B cell (primary cell): ENCODE measurements at regions not wholly inside any gene's neighbourhood (a gene's known extent, or its start where the extent isn't known, plus 50 kb on each side); places are given as distances from the start of the nearest gene placed in this dataset.
A peak's percentile ranks its signal among the peaks of the same experiment; 100 is the strongest.

Source experiments
- ATAC-seq: fragments of 200-7000 bp; cut with Tn5 transposase; one replicate; pipeline ENCODE4 v1.10.0; 2021; ENCODE audit warnings: low read depth, mild to moderate bottlenecking, moderate number of reproducible peaks, moderate library complexity
- CTCF ChIA-PET: fragments of 350-600 bp; sonication (Branson Sonifier 250); formaldehyde crosslinking; loops from one replicate; lab custom pipeline; 2021; ENCODE audit warnings: antibody characterized with exemption, inconsistent platforms; lab: Charles Lee
- POLR2A ChIA-PET: fragments of 350-600 bp; sonication (Branson Sonifier 250); formaldehyde crosslinking; loops from one replicate; lab custom pipeline; 2021; ENCODE audit warnings: antibody characterized with exemption; lab: Charles Lee
- DNase-seq: peaks from one replicate; pipeline ENCODE4 v3.0.0; 2013
- H2AFZ ChIP-seq: 2 replicates; pipeline ENCODE4 v1.6.1; 2012; ENCODE audit warnings: mild to moderate bottlenecking, low read depth, low read length; ENCODE audit not compliant: insufficient read depth, poor library complexity, severe bottlenecking
- H3K27ac ChIP-seq, 2 donors: 1 replicate in 1 of 2; 2 replicates in 1 of 2; pipeline ENCODE4 v1.5.1; 2012 to 2013; ENCODE audit warnings: low read length in 2 of 2, mild to moderate bottlenecking in 2 of 2, moderate library complexity in 1 of 2
- H3K27me3 ChIP-seq, 4 experiments: fragments of 200-600 bp in 1 of 4; sonication (generic) in 1 of 4; replicated peaks in 1 of 4; 1 replicate in 2 of 4; 2 replicates in 2 of 4; pipeline versions ENCODE4 v1.6.1 to v1.7.0; 2013 to 2016; ENCODE audit warnings: low read length in 3 of 4, mild to moderate bottlenecking in 2 of 4, mixed read lengths in 1 of 4, moderate library complexity in 1 of 4; ENCODE audit not compliant: insufficient read depth in 4 of 4, control insufficient read depth in 3 of 4; ENCODE audit errors: control extremely low read depth in 1 of 4
- H3K36me3 ChIP-seq, 2 experiments: replicated peaks in 1 of 2; 1 replicate in 1 of 2; 2 replicates in 1 of 2; pipeline versions ENCODE4 v1.6.1 to v1.7.1; 2013; ENCODE audit warnings: low read length in 1 of 2; ENCODE audit not compliant: insufficient read depth in 2 of 2, control insufficient read depth in 1 of 2; ENCODE audit errors: control extremely low read depth in 1 of 2, extremely low read depth in 1 of 2
- H3K4me1 ChIP-seq, 2 donors: fragments of 200-600 bp in 1 of 2; sonication (generic) in 1 of 2; 1 replicate in 1 of 2; 2 replicates in 1 of 2; pipeline versions ENCODE4 v1.5.1 to v1.6.1; 2013 to 2017; ENCODE audit warnings: low read length in 2 of 2; ENCODE audit not compliant: control insufficient read depth in 2 of 2, insufficient read depth in 2 of 2
- H3K4me2 ChIP-seq: replicated peaks from 2 replicates; pipeline ENCODE3; 2012; ENCODE audit warnings: mild to moderate bottlenecking, low read depth, low read length; ENCODE audit not compliant: poor library complexity, severe bottlenecking
- H3K4me3 ChIP-seq, 5 experiments: fragments of 200-600 bp in 1 of 5; sonication (generic) in 1 of 5; 1 replicate in 3 of 5; 2 replicates in 2 of 5; pipeline versions ENCODE4 v1.5.1 to v1.7.0; 2011 to 2016; ENCODE audit warnings: low read length in 4 of 5, mild to moderate bottlenecking in 4 of 5, low read depth in 2 of 5, control low read depth in 1 of 5, moderate library complexity in 1 of 5; ENCODE audit not compliant: insufficient read depth in 1 of 5; ENCODE audit errors: control extremely low read depth in 1 of 5, extremely low read depth in 1 of 5
- H3K79me2 ChIP-seq: fragments of 200-600 bp; sonication (generic); one replicate; pipeline ENCODE4 v1.6.0; 2016; ENCODE audit warnings: low read length; ENCODE audit not compliant: control insufficient read depth, insufficient read depth
- H3K9ac ChIP-seq: fragments of 200-600 bp; sonication (generic); 2 replicates; pipeline ENCODE4 v1.6.1; 2017; ENCODE audit warnings: mild to moderate bottlenecking, low read length, moderate library complexity
- H3K9me3 ChIP-seq, 3 donors: one replicate each; pipeline versions ENCODE4 v1.6.1 to v1.7.1; 2013; ENCODE audit warnings: low read length in 2 of 3; ENCODE audit not compliant: control insufficient read depth in 2 of 3, insufficient read depth in 1 of 3; ENCODE audit errors: control extremely low read depth in 1 of 3
- H4K20me1 ChIP-seq: 2 replicates; pipeline ENCODE4 v1.6.0; 2012; ENCODE audit warnings: mild to moderate bottlenecking, low read length; ENCODE audit not compliant: insufficient read depth, control insufficient read depth, poor library complexity, severe bottlenecking
- H3K27ac Mint-ChIP-seq: one replicate; pipeline ENCODE4 v1.8.0; 2021; ENCODE audit warnings: mixed read lengths
- H3K27me3 Mint-ChIP-seq: one replicate; pipeline ENCODE4 v1.8.0; 2021; ENCODE audit warnings: mixed read lengths
- H3K4me1 Mint-ChIP-seq: one replicate; pipeline ENCODE4 v1.8.0; 2021; ENCODE audit warnings: mixed read lengths
- H3K4me3 Mint-ChIP-seq: one replicate; pipeline ENCODE4 v1.8.0; 2021; ENCODE audit warnings: mixed read lengths
- H3K9me3 Mint-ChIP-seq: one replicate; pipeline ENCODE4 v1.8.0; 2022; ENCODE audit warnings: mixed read lengths; ENCODE audit not compliant: insufficient read depth
- CTCF ChIP-seq: fragments of 200-600 bp; IDR thresholded peaks from one replicate; pipeline ENCODE4 v1.8.0; 2022; ENCODE audit warnings: antibody characterized with exemption, mild to moderate bottlenecking
- EZH2 ChIP-seq: IDR thresholded peaks from 2 replicates; pipeline ENCODE4 v1.6.1; 2012; ENCODE audit warnings: borderline replicate concordance, low read depth, mild to moderate bottlenecking, moderate library complexity, low read length; ENCODE audit not compliant: insufficient read depth, poor library complexity, severe bottlenecking
- WGBS: methylation state at CpG from one replicate; pipeline ENCODE4 v1.1.5; 2013; ENCODE audit warnings: missing lambda C conversion rate; ENCODE audit not compliant: insufficient coverage; 5-methylcytosine and 5-hydroxymethylcytosine counted together
- intact Hi-C: fragments of 100-400 bp; cut with micrococcal nuclease; formaldehyde crosslinking; loops from one replicate; pipeline ENCODE4 v1.10.0; 2022

GRCh38 chr3:106534206-106534605, 665.4 kb upstream of the CBLB start:
- no peaks in the 10 kb centered on the region for H3K27me3 ChIP-seq
- WGBS = 89% methylated on average over 7 of the region's 9 CpGs
- intact Hi-C loops = no loop called here
- H3K79me2 ChIP-seq = no peaks in the 10 kb centered on the region
- Mint-ChIP-seq H3K9me3 (peaks cover 9% of the 10 kb centered on the region), H3K27me3 (no peaks in the 10 kb centered on the region), H3K4me3 (no peak overlapping the region), H3K4me1 (peaks cover 1% of the 10 kb centered on the region), H3K27ac (no peak overlapping the region)
- H3K4me1 ChIP-seq = no peaks in the 10 kb centered on the region
- no peaks in the 10 kb centered on the region for H3K36me3 ChIP-seq
- no peak overlapping the region for H3K4me3 ChIP-seq
- H3K4me2 ChIP-seq = no peak overlapping the region
- DNase-seq (no peak), ATAC-seq (peak; percentile 17)
- TF ChIP-seq EZH2 (no peak), CTCF (no peak)
- H3K9me3 ChIP-seq = peaks cover 2 to 8% (median 2%) of the 10 kb centered on the region in 3 donors
- H3K27ac ChIP-seq = no peak overlapping the region
- H2AFZ ChIP-seq = no peak overlapping the region
- H3K9ac ChIP-seq = no peak overlapping the region
- CTCF ChIA-PET = no interaction called here
- POLR2A ChIA-PET = no interaction called here
- no peaks in the 10 kb centered on the region for H4K20me1 ChIP-seq

GRCh38 chr3:106540743-106541142, 671.9 kb upstream of the CBLB start:
- Mint-ChIP-seq H3K27me3 (no peaks in the 10 kb centered on the region), H3K27ac (no peak overlapping the region), H3K4me1 (no peaks in the 10 kb centered on the region), H3K9me3 (peaks cover 7% of the 10 kb centered on the region), H3K4me3 (no peak overlapping the region)
- no peaks in the 10 kb centered on the region for H3K4me1 ChIP-seq
- TF ChIP-seq CTCF (no peak), EZH2 (no peak)
- ChIA-PET CTCF (no interaction called here), POLR2A (no interaction called here)
- WGBS = 96% methylated on average over 2 of the region's 3 CpGs
- no peak overlapping the region for H3K9ac ChIP-seq
- no peaks in the 10 kb centered on the region for H4K20me1 ChIP-seq
- H3K4me3 ChIP-seq = no peak overlapping the region
- ATAC-seq = no peak
- no peaks in the 10 kb centered on the region for H3K79me2 ChIP-seq
- no peaks in the 10 kb centered on the region for H3K36me3 ChIP-seq
- intact Hi-C loops = no loop called here
- no peak overlapping the region for H2AFZ ChIP-seq
- H3K27ac ChIP-seq = no peak overlapping the region
- peaks cover 0 to 1% (median 0%) of the 10 kb centered on the region in 3 donors for H3K9me3 ChIP-seq
- no peaks in the 10 kb centered on the region for H3K27me3 ChIP-seq
- no peak overlapping the region for H3K4me2 ChIP-seq
- no peak for DNase-seq
